SK-N-SH (cell line): ENCODE measurements at regions not wholly inside any gene's neighbourhood (a gene's known extent, or its start where the extent isn't known, plus 50 kb on each side); places are given as distances from the start of the nearest gene placed in this dataset.

Experiments used
- EZH2phosphoT487 ChIP-seq: fragments of 200-600 bp; sonication (generic); IDR thresholded peaks from 2 replicates; pipeline ENCODE4 v1.6.1; 2017; ENCODE audit warnings: low read depth, mixed run types, mild to moderate bottlenecking, antibody characterized with exemption, moderate library complexity, borderline replicate concordance
- NFIC ChIP-seq: IDR thresholded peaks from 2 replicates; pipeline ENCODE4 v1.4.0; 2012; ENCODE audit warnings: borderline replicate concordance
- POLR2AphosphoS5 ChIP-seq: IDR thresholded peaks from 2 replicates; pipeline ENCODE4 v1.6.1; 2012; ENCODE audit warnings: low read depth, low read length
- YY1 ChIP-seq: IDR thresholded peaks from 2 replicates; pipeline ENCODE4 v1.4.0; 2012; ENCODE audit warnings: low read depth, mild to moderate bottlenecking
- TF ChIP-seq, protein P1 (sequence below): IDR thresholded peaks from 2 replicates; pipeline ENCODE4 v1.4.0; 2012; ENCODE audit warnings: low read depth, borderline replicate concordance
- TF ChIP-seq, protein P2 (sequence below): fragments of 200-600 bp; sonication (generic); IDR thresholded peaks from 2 replicates; pipeline ENCODE4 v1.6.1; 2017; ENCODE audit warnings: antibody characterized with exemption, mild to moderate bottlenecking, moderate library complexity
- TF ChIP-seq, protein P3 (sequence below): IDR thresholded peaks from 2 replicates; pipeline ENCODE4 v1.4.0; 2012; ENCODE audit warnings: low read depth
- TF ChIP-seq, protein P4 (sequence below): IDR thresholded peaks from 2 replicates; pipeline ENCODE4 v1.6.1; 2012; ENCODE audit warnings: mild to moderate bottlenecking, low read depth, low read length, moderate library complexity

- TF ChIP-seq, protein P1, sequence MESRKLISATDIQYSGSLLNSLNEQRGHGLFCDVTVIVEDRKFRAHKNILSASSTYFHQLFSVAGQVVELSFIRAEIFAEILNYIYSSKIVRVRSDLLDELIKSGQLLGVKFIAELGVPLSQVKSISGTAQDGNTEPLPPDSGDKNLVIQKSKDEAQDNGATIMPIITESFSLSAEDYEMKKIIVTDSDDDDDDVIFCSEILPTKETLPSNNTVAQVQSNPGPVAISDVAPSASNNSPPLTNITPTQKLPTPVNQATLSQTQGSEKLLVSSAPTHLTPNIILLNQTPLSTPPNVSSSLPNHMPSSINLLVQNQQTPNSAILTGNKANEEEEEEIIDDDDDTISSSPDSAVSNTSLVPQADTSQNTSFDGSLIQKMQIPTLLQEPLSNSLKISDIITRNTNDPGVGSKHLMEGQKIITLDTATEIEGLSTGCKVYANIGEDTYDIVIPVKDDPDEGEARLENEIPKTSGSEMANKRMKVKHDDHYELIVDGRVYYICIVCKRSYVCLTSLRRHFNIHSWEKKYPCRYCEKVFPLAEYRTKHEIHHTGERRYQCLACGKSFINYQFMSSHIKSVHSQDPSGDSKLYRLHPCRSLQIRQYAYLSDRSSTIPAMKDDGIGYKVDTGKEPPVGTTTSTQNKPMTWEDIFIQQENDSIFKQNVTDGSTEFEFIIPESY: no peak
- TF ChIP-seq POLR2AphosphoS5 (no peak), YY1 (no peak), NFIC (no peak), EZH2phosphoT487 (no peak)
- TF ChIP-seq, protein P2, sequence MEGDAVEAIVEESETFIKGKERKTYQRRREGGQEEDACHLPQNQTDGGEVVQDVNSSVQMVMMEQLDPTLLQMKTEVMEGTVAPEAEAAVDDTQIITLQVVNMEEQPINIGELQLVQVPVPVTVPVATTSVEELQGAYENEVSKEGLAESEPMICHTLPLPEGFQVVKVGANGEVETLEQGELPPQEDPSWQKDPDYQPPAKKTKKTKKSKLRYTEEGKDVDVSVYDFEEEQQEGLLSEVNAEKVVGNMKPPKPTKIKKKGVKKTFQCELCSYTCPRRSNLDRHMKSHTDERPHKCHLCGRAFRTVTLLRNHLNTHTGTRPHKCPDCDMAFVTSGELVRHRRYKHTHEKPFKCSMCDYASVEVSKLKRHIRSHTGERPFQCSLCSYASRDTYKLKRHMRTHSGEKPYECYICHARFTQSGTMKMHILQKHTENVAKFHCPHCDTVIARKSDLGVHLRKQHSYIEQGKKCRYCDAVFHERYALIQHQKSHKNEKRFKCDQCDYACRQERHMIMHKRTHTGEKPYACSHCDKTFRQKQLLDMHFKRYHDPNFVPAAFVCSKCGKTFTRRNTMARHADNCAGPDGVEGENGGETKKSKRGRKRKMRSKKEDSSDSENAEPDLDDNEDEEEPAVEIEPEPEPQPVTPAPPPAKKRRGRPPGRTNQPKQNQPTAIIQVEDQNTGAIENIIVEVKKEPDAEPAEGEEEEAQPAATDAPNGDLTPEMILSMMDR: no peak
- TF ChIP-seq, protein P3, sequence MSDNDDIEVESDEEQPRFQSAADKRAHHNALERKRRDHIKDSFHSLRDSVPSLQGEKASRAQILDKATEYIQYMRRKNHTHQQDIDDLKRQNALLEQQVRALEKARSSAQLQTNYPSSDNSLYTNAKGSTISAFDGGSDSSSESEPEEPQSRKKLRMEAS: no peak
- TF ChIP-seq, protein P4, sequence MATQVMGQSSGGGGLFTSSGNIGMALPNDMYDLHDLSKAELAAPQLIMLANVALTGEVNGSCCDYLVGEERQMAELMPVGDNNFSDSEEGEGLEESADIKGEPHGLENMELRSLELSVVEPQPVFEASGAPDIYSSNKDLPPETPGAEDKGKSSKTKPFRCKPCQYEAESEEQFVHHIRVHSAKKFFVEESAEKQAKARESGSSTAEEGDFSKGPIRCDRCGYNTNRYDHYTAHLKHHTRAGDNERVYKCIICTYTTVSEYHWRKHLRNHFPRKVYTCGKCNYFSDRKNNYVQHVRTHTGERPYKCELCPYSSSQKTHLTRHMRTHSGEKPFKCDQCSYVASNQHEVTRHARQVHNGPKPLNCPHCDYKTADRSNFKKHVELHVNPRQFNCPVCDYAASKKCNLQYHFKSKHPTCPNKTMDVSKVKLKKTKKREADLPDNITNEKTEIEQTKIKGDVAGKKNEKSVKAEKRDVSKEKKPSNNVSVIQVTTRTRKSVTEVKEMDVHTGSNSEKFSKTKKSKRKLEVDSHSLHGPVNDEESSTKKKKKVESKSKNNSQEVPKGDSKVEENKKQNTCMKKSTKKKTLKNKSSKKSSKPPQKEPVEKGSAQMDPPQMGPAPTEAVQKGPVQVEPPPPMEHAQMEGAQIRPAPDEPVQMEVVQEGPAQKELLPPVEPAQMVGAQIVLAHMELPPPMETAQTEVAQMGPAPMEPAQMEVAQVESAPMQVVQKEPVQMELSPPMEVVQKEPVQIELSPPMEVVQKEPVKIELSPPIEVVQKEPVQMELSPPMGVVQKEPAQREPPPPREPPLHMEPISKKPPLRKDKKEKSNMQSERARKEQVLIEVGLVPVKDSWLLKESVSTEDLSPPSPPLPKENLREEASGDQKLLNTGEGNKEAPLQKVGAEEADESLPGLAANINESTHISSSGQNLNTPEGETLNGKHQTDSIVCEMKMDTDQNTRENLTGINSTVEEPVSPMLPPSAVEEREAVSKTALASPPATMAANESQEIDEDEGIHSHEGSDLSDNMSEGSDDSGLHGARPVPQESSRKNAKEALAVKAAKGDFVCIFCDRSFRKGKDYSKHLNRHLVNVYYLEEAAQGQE: no peak
These were observed 1417.5 kb upstream of the SEL1L start for GRCh38 chr14:82951171-82951570.
